K562 (cell line): ENCODE measurements at regions not wholly inside any gene's neighbourhood (a gene's known extent, or its start where the extent isn't known, plus 50 kb on each side); places are given as distances from the start of the nearest gene placed in this dataset.

ENCODE experiments used
- ARNT ChIP-seq, 2 experiments: fragments of 450-650 bp; IDR thresholded peaks; 2 replicates each; pipeline ENCODE4 v1.6.1; 2016; ENCODE audit warnings: mild to moderate bottlenecking in 1 of 2
- ATF3 ChIP-seq, 2 experiments: fragments of 450-650 bp in 1 of 2; sonication (generic) in 1 of 2; formaldehyde crosslinking in 1 of 2; IDR thresholded peaks in 1 of 2; conservative IDR thresholded peaks in 1 of 2; 2 replicates each; pipeline versions ENCODE4 v1.6.1 to v1.8.1; 2016 to 2023; ENCODE audit warnings: mild to moderate bottlenecking in 2 of 2, moderate library complexity in 2 of 2, inconsistent platforms in 1 of 2, missing genetic modification reagents in 1 of 2
- DPF2 ChIP-seq: fragments of 450-650 bp; IDR thresholded peaks from 2 replicates; pipeline ENCODE4 v1.6.1; 2016
- ELF4 ChIP-seq: fragments of 450-650 bp; formaldehyde crosslinking; IDR thresholded peaks from 2 replicates; pipeline ENCODE4 v1.4.0; 2022; ENCODE audit warnings: missing genetic modification characterization
- ETV5 ChIP-seq: sonication (generic); formaldehyde crosslinking; IDR thresholded peaks from 2 replicates; pipeline ENCODE4 v1.4.0; 2020; ENCODE audit warnings: low read depth, mild to moderate bottlenecking, missing genetic modification reagents
- EWSR1 ChIP-seq: fragments of 450-650 bp; IDR thresholded peaks from 2 replicates; pipeline ENCODE4 v1.6.1; 2018; ENCODE audit warnings: borderline replicate concordance, mild to moderate bottlenecking, low read depth, moderate library complexity; ENCODE audit not compliant: partially characterized antibody
- GATAD2A ChIP-seq: fragments of 450-650 bp; IDR thresholded peaks from 2 replicates; pipeline ENCODE4 v1.6.1; 2017
- MEIS2 ChIP-seq: fragments of 450-650 bp; IDR thresholded peaks from 2 replicates; pipeline ENCODE4 v1.6.1; 2014; ENCODE audit warnings: mild to moderate bottlenecking; ENCODE audit not compliant: partially characterized antibody
- OTX1 ChIP-seq: fragments of 450-650 bp; formaldehyde crosslinking; IDR thresholded peaks from 2 replicates; pipeline ENCODE4 v1.4.0; 2022; ENCODE audit warnings: mild to moderate bottlenecking
- PBX2 ChIP-seq, 2 experiments: IDR thresholded peaks in 1 of 2; conservative IDR thresholded peaks in 1 of 2; 2 replicates each; pipeline ENCODE4 v1.6.1; 2016; ENCODE audit warnings: low read depth in 2 of 2, mild to moderate bottlenecking in 1 of 2, missing compliant biosample characterization in 1 of 2, missing genetic modification characterization in 1 of 2, moderate library complexity in 1 of 2
- PKNOX1 ChIP-seq: fragments of 450-650 bp; IDR thresholded peaks from 2 replicates; pipeline ENCODE4 v1.6.1; 2016
- SRSF1 ChIP-seq: fragments of 200-400 bp; formaldehyde crosslinking; IDR thresholded peaks from 2 replicates; pipeline ENCODE4 v1.6.1; 2017; ENCODE audit warnings: mild to moderate bottlenecking, low read depth, low read length, moderate library complexity
- SRSF7 ChIP-seq: fragments of 200-400 bp; formaldehyde crosslinking; optimal IDR thresholded peaks from 2 replicates; pipeline ENCODE3; 2017; ENCODE audit warnings: mild to moderate bottlenecking, low read depth, low read length
- TAL1 ChIP-seq: fragments of 450-650 bp; IDR thresholded peaks from 2 replicates; pipeline ENCODE4 v1.6.1; 2016; ENCODE audit warnings: mild to moderate bottlenecking
- TSC22D4 ChIP-seq: fragments of 450-650 bp; IDR thresholded peaks from 2 replicates; pipeline ENCODE4 v1.6.1; 2016; ENCODE audit warnings: missing genetic modification characterization, missing biosample characterization, control low read depth
- ZHX1 ChIP-seq: fragments of 150-350 bp; conservative IDR thresholded peaks from 2 replicates; pipeline ENCODE4 v1.6.1; 2014; ENCODE audit warnings: low read length
- ZNF140 ChIP-seq: fragments of 250-450 bp; sonication (Bioruptor Pico); IDR thresholded peaks from 2 replicates; pipeline ENCODE4 v1.8.0; 2021; ENCODE audit warnings: moderate library complexity, mild to moderate bottlenecking, inconsistent platforms
- TF ChIP-seq, protein P1 (sequence below): sonication (generic); formaldehyde crosslinking; IDR thresholded peaks from 2 replicates; pipeline ENCODE4 v1.8.0; 2022; ENCODE audit warnings: mild to moderate bottlenecking, missing genetic modification reagents
- TF ChIP-seq, protein P2 (sequence below), 2 experiments: fragments of 450-650 bp; IDR thresholded peaks; 2 replicates each; pipeline ENCODE4 v1.6.1; 2016

DNA sequence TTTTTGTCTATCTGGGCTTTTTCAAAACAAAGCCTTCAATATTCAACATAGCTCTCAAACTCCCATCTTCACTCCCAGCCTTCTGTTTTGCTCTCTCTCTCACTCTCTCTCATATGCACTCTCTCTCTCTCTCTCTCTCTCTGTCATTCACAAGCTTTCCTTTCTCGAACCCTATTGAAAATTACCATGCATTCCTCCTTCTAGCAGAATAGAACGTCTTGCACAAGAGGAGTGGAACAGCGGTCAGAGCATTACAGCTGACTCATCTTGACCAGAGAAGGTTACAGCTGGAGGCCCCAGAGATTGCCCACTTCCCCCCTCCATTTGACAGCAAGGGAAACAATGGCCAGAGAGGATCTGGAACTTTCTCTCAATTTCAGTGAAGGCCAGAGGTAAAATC is 51.0 kb upstream of the LIFR start (continued):
- TF ChIP-seq PBX2 (CRISPR knock-in tag; IDR thresholded peaks at IDR 0.05; ENCODE audit: low read depth) (no peak), PBX2 (tag; conservative IDR thresholded peaks at IDR 0.05; ENCODE audit: low read depth) (peak; percentile 45; the same call in 1 of the 2 replicates), ETV5 (no peak), ELF4 (0 out of 2 replicates have a peak, but pooled peaks have one; percentile 30), DPF2 (peak; percentile 66), SRSF7 (no peak), ATF3 (IDR thresholded peaks at IDR 0.05) (peak; percentile 61), ATF3 (CRISPR knock-in tag; conservative IDR thresholded peaks at IDR 0.05) (no peak), SRSF1 (no peak), ARNT (IDR thresholded peaks at IDR 0.05) (no peak), OTX1 (0 out of 2 replicates have a peak, but pooled peaks have one; percentile 38), PKNOX1 (peak; percentile 71), ZNF140 (CRISPR knock-in tag) (no peak), TSC22D4 (tag) (no peak), EWSR1 (no peak), MEIS2 (peak; percentile 40), TAL1 (peak; percentile 30; the same call in 1 of the 2 replicates), GATAD2A (no peak), ZHX1 (no peak)
- TF ChIP-seq, protein P1, sequence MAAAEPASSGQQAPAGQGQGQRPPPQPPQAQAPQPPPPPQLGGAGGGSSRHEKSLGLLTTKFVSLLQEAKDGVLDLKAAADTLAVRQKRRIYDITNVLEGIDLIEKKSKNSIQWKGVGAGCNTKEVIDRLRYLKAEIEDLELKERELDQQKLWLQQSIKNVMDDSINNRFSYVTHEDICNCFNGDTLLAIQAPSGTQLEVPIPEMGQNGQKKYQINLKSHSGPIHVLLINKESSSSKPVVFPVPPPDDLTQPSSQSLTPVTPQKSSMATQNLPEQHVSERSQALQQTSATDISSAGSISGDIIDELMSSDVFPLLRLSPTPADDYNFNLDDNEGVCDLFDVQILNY = no peak
- TF ChIP-seq, protein P2, sequence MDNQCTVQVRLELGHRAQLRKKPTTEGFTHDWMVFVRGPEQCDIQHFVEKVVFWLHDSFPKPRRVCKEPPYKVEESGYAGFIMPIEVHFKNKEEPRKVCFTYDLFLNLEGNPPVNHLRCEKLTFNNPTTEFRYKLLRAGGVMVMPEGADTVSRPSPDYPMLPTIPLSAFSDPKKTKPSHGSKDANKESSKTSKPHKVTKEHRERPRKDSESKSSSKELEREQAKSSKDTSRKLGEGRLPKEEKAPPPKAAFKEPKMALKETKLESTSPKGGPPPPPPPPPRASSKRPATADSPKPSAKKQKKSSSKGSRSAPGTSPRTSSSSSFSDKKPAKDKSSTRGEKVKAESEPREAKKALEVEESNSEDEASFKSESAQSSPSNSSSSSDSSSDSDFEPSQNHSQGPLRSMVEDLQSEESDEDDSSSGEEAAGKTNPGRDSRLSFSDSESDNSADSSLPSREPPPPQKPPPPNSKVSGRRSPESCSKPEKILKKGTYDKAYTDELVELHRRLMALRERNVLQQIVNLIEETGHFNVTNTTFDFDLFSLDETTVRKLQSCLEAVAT (IDR thresholded peaks at IDR 0.05) = peak in 1 of 2 experiments; percentile 32; a peak in 1 of 4 replicates
